Fibroblast of mammary gland (primary cell): ENCODE measurements at regions not wholly inside any gene's neighbourhood (a gene's known extent, or its start where the extent isn't known, plus 50 kb on each side); places are given as distances from the start of the nearest gene placed in this dataset.

Source experiments
- DNase-seq: peaks from one replicate; pipeline ENCODE4 v3.0.0-alpha.2; 2010; ENCODE audit warnings: low read depth
- H3K4me3 ChIP-seq: 2 replicates; pipeline ENCODE4 v1.5.1; 2011; ENCODE audit warnings: low read depth, mild to moderate bottlenecking, low read length, moderate library complexity; ENCODE audit not compliant: control insufficient read depth
- TF ChIP-seq, protein P1 (sequence below): conservative IDR thresholded peaks from 2 replicates; pipeline ENCODE4 v1.5.1; 2011; ENCODE audit warnings: low read depth, low read length, inconsistent platforms; ENCODE audit not compliant: control insufficient read depth, insufficient read depth

DNA sequence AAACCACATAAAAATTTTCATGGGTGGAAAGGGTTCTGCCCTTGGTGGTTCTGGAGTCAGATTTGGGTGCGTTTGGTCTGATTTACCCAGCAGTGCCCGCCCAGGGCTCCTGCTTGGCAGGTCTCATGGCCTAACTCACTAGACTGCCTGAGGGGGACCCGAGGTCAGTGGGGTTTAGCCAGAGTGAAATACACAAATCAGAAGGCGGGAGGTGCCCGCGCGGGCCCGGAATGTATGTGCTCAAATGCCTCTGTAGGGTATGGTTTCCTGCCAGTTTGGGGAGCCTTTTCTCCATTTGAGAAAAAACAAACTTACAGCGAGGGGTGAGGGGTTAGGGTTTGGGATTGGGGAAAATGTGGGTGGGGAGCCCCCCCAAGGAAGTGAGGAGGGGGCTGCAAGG is 70.9 kb upstream of the POLG start:
- DNase-seq: no peak
- TF ChIP-seq, protein P1, sequence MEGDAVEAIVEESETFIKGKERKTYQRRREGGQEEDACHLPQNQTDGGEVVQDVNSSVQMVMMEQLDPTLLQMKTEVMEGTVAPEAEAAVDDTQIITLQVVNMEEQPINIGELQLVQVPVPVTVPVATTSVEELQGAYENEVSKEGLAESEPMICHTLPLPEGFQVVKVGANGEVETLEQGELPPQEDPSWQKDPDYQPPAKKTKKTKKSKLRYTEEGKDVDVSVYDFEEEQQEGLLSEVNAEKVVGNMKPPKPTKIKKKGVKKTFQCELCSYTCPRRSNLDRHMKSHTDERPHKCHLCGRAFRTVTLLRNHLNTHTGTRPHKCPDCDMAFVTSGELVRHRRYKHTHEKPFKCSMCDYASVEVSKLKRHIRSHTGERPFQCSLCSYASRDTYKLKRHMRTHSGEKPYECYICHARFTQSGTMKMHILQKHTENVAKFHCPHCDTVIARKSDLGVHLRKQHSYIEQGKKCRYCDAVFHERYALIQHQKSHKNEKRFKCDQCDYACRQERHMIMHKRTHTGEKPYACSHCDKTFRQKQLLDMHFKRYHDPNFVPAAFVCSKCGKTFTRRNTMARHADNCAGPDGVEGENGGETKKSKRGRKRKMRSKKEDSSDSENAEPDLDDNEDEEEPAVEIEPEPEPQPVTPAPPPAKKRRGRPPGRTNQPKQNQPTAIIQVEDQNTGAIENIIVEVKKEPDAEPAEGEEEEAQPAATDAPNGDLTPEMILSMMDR: no peak
- H3K4me3 ChIP-seq: no peak overlapping the region

DNA sequence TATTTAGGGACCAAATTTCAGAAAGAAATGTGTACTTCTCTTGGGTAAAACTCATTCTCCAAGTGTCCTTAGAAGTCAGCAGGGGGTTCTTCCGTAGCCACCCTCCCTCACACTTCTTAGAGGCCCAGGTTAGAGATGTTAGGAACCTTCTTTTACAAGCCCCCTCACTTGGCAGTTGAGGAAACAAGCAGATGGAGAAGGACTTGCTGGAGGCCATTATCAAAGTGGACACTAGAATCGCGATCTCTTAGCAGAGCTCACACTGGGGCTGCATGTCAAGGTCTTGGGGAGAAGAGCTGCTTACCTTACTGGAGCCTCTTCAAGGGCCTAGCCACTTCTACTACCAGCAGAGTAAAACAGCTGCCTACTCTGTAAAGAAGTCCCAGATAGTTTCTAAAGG is 69.4 kb upstream of the POLG start:
- TF ChIP-seq, protein P1: no peak

DNA sequence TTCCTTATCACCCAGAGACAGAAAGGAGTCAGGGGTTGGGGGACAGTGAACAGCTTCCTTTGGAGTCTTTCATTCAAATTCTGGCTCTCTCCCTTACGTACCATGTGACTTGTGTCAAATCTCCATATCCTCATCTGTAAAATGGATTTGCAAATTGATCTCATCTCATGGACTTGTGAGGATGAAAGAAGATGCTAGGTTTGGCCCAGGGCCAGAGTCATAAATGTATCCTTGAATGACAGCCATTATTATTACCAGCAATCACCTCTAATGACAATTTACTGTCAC is 67.8 kb upstream of the POLG start:
- TF ChIP-seq, protein P1: no peak
- H3K4me3 ChIP-seq: no peak overlapping the region
- no peak for DNase-seq

More for the DNA sequence above, 69.4 kb upstream of the POLG start:
- no peak for DNase-seq
- no peak overlapping the region for H3K4me3 ChIP-seq

DNA sequence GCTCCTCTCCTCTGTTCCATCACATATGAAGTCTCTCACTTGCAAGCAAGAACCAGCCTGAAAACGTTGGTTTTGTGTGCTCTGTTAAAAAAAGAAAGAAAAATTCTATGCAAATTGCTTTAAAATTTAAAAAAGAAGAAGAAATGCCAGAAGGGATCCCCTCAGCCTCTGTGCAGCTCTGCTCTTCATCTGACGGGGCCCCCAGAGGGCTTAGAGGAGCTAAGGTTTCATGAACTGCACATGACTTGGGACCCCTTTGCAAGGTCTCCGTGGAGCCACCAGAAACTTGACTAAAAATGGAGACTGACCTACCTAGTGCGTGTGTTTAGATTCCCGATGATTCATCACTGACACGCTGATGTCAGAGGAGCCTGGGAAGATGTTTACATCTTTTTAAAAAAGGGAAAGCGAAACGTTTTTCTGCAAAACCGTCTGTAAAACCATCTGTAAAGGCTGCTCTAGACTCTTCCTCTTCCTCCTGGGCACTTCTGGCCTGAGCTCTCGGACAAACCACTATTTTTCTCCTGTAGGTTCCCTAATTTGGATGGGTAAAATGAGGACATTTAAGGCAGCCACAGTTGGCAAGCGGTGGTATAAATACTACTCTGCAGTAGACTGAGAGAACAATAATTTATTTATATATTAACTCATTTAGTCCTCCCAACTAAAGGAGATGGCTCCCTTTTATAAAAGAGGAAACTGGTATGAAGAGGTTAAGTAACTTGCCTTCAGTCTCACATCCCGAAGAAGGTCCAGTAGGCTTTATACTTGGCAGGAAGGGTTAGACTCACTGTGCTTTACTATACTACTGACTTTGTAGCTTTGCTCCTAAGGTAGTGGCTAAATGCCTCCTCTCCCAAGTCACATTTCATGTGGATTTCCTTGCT is 67.2 kb upstream of the POLG start:
- TF ChIP-seq, protein P1: no peak
- DNase-seq: peak; percentile 60

DNA sequence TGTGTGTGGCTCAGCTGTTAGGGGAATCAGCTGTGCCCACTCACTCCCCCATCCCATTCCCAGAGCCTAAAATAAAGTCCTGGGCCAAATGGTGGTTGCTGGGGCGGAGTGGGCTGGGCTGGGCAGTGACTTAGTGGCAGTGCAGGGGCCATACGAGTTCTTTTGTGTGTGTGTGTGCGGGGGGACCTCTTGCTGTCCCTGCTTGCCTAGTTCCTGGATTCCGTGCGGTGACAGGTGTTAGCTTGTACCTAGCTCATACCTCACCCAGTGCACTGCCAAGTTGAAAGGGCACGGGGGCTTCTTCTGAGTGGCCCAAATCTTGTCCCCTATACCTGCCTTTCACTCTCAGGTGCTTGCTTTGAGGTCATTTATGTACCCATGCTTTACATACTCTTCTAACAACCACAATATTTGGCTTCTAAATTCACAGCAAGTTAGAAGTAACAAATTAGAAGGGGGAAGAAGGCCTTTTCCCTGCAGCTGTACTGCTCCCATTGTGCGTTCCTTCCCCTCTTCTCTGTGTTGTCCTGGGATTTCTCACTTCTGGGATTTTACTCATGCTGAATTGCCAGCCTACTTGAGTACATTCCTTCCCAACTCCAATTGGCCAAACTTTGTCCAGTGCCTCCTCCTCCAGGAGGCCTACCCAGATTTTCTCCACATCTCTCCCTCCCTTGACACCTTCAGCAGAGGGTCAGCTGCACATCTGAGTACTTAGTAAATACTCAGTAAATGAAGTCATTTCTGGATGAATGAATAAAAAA is 66.3 kb upstream of the POLG start:
- no peak overlapping the region for H3K4me3 ChIP-seq
- DNase-seq: no peak
- TF ChIP-seq, protein P1: no peak

More for the DNA sequence above, 67.2 kb upstream of the POLG start:
- H3K4me3 ChIP-seq: no peak overlapping the region

DNA sequence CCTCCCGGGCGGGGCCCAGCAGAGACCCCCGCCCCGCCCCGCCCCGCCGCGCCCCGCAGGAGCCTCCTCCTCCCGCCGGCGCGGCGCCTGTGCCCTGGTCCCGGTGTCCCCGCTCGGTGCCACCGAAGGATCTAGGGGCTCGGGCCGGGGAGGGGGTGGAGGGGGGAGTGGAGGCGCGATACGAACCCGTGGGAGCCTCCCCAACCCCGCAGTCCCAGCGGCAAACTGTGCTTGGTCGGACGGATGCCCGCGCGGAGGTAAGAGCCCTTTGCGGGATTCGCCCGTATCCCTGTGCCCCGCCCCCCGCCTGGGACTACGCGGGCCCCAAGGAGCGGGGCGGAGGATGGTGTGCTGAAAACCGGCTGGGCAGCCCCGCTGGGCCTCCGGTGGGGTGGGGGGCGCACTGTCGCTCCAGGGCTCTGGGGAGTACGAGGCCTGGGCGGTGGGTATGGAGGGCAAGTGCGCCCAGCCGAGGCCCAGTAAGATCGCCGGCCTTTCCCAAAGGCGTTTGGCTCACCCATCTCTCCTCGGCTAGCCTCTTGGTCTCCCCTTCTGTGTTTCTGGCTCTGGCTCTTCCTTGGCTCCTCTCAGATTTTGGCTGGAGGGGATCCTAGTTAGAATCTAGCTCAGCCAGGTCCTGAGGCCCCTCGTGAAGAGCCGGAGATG is 65.6 kb upstream of the POLG start:
- TF ChIP-seq, protein P1: no peak
- no peak overlapping the region for H3K4me3 ChIP-seq
- DNase-seq: no peak
